K562 (cell line): ENCODE measurements at regions not wholly inside any gene's neighbourhood (a gene's known extent, or its start where the extent isn't known, plus 50 kb on each side); places are given as distances from the start of the nearest gene placed in this dataset.
A peak's percentile ranks its signal among the peaks of the same experiment; 100 is the strongest.

Source experiments
- ATAC-seq: fragments of 200-7000 bp; cut with Tn5 transposase; 3 replicates; pipeline ENCODE4 v1.9.1; 2020; ENCODE audit warnings: moderate library complexity
- BruUV-seq: library from RNA; stranded (reverse); fragments of 400-500 nt; replicated peaks from 2 replicates; lab custom pipeline; 2021; lab: Mats Ljungman, UMichigan
- CTCF ChIA-PET: fragments of 300-600 bp; formaldehyde crosslinking; extraction: SDS; loops from one replicate; lab custom pipeline; 2021; ENCODE audit warnings: low intra/inter-chr PET ratio; lab: Yijun Ruan, JAX
- POLR2A ChIA-PET: fragments of 300-600, 350-650 bp; sonication (Branson Sonifier 250); formaldehyde crosslinking; extraction: SDS; loops from one replicate; lab custom pipeline; 2021; ENCODE audit warnings: antibody characterized with exemption, inconsistent platforms; lab: Yijun Ruan, JAX
- DNase-seq, 4 experiments: peaks; one replicate each; pipeline versions ENCODE4 v3.0.0 to v3.0.0-alpha.2; 2011 to 2018; ENCODE audit warnings: low spot score in 3 of 4, mixed read lengths in 3 of 4; ENCODE audit errors: extremely low read depth in 1 of 4
- FAIRE-seq: peaks from 2 replicates; lab custom pipeline; 2011; peaks lifted over from hg19 to GRCh38; lab: Jason Lieb, UNC
- H2AFZ ChIP-seq: 2 replicates; pipeline ENCODE4 v1.6.0; 2011; ENCODE audit warnings: low read depth, low read length, control low read depth, inconsistent platforms
- H3K27ac ChIP-seq: fragments of 200-600 bp; 3 replicates; pipeline ENCODE4 v1.8.0; 2011; ENCODE audit warnings: low read depth, mild to moderate bottlenecking, control low read depth, inconsistent platforms, low read length, moderate library complexity, mixed read lengths; ENCODE audit errors: extremely low read depth
- H3K27me3 ChIP-seq, 2 experiments: fragments of 300-600 bp in 1 of 2; 2 replicates in 1 of 2; 3 replicates in 1 of 2; pipeline versions ENCODE4 v1.6.0 to v1.8.0; 2011; ENCODE audit warnings: inconsistent platforms in 2 of 2, low read length in 2 of 2, mild to moderate bottlenecking in 1 of 2, mixed read lengths in 1 of 2, moderate library complexity in 1 of 2; ENCODE audit not compliant: control insufficient read depth in 2 of 2, insufficient read depth in 2 of 2
- H3K36me3 ChIP-seq: fragments of 300-600 bp; 3 replicates; pipeline ENCODE4 v1.8.0; 2011; ENCODE audit warnings: mild to moderate bottlenecking, low read length, inconsistent platforms; ENCODE audit not compliant: control insufficient read depth, insufficient read depth
- H3K4me1 ChIP-seq, 2 experiments: fragments of 200-600 bp in 1 of 2; replicated peaks in 1 of 2; 2 replicates in 1 of 2; 3 replicates in 1 of 2; pipeline versions ENCODE4 v1.5.1 to v1.8.0; 2011; ENCODE audit warnings: inconsistent platforms in 2 of 2, low read length in 2 of 2, mild to moderate bottlenecking in 1 of 2, mixed read lengths in 1 of 2, moderate library complexity in 1 of 2; ENCODE audit not compliant: control insufficient read depth in 2 of 2, insufficient read depth in 2 of 2
- H3K4me2 ChIP-seq: 2 replicates; pipeline ENCODE4 v1.6.1; 2011; ENCODE audit warnings: low read length, control low read depth, inconsistent platforms, mixed read lengths; ENCODE audit not compliant: insufficient read depth
- H3K4me3 ChIP-seq: fragments of 200-600 bp; sonication (generic), shearing (Covaris generic); 2 replicates; pipeline ENCODE4 v1.5.1; 2016; ENCODE audit warnings: control low read depth, inconsistent platforms
- H3K79me2 ChIP-seq: fragments of 200-600 bp; 3 replicates; pipeline ENCODE4 v1.8.0; 2011; ENCODE audit warnings: low read length, inconsistent platforms; ENCODE audit not compliant: control insufficient read depth, insufficient read depth
- H3K9ac ChIP-seq, 2 experiments: 2 replicates each; pipeline versions ENCODE4 v1.6.0 to v1.6.1; 2011; ENCODE audit warnings: low read depth in 2 of 2, low read length in 2 of 2, control low read depth in 1 of 2, inconsistent platforms in 1 of 2, mild to moderate bottlenecking in 1 of 2, mixed read lengths in 1 of 2; ENCODE audit not compliant: insufficient read depth in 1 of 2
- H3K9me1 ChIP-seq: one replicate; pipeline ENCODE4 v1.6.0; 2011; ENCODE audit warnings: inconsistent platforms, mild to moderate bottlenecking, low read length, moderate library complexity; ENCODE audit not compliant: control insufficient read depth, insufficient read depth
- H3K9me3 ChIP-seq: replicated peaks from 2 replicates; pipeline ENCODE4 v1.5.1; 2011; ENCODE audit warnings: low read depth, low read length, inconsistent platforms; ENCODE audit not compliant: control insufficient read depth, insufficient read depth
- H4K20me1 ChIP-seq: replicated peaks from 2 replicates; pipeline ENCODE4 v1.6.1; 2011; ENCODE audit warnings: low read length, inconsistent platforms, mixed read lengths; ENCODE audit not compliant: control insufficient read depth, insufficient read depth
- FOXA3 ChIP-seq, 2 experiments: fragments of 450-650 bp in 1 of 2; sonication (generic) in 1 of 2; formaldehyde crosslinking; IDR thresholded peaks in 1 of 2; conservative IDR thresholded peaks in 1 of 2; 2 replicates each; pipeline versions ENCODE4 v1.4.0 to v1.8.0; 2020 to 2022; ENCODE audit warnings: mild to moderate bottlenecking in 2 of 2, missing genetic modification reagents in 1 of 2
- MECOM ChIP-seq: fragments of 250-450 bp; sonication (Bioruptor Pico); IDR thresholded peaks from 2 replicates; pipeline ENCODE4 v1.8.0; 2022; ENCODE audit warnings: inconsistent platforms
- NR4A1 ChIP-seq, 2 experiments: fragments of 250-450 bp in 1 of 2; fragments of 450-650 bp in 1 of 2; sonication (Bioruptor Pico) in 1 of 2; IDR thresholded peaks; 2 replicates each; pipeline versions ENCODE4 v1.4.0 to v1.6.1; 2016 to 2020; ENCODE audit warnings: mild to moderate bottlenecking in 2 of 2, missing compliant biosample characterization in 1 of 2, missing genetic modification characterization in 1 of 2, moderate library complexity in 1 of 2
- PRPF4 ChIP-seq: fragments of 200-400 bp; formaldehyde crosslinking; IDR thresholded peaks from one replicate; pipeline ENCODE4 v1.6.1; 2017; ENCODE audit warnings: low read length, low read depth, mild to moderate bottlenecking; ENCODE audit not compliant: insufficient read depth, poor library complexity, severe bottlenecking
- PTRF ChIP-seq: fragments of 450-650 bp; IDR thresholded peaks from 2 replicates; pipeline ENCODE4 v1.6.1; 2016; ENCODE audit warnings: mild to moderate bottlenecking, missing genetic modification characterization, missing compliant biosample characterization
- RBM15 ChIP-seq: fragments of 200-400 bp; formaldehyde crosslinking; IDR thresholded peaks from 2 replicates; pipeline ENCODE4 v1.6.1; 2018; ENCODE audit warnings: mild to moderate bottlenecking, low read length, moderate library complexity; ENCODE audit not compliant: insufficient read depth
- SNIP1 ChIP-seq: fragments of 450-650 bp; IDR thresholded peaks from 2 replicates; pipeline ENCODE4 v1.7.1; 2017; ENCODE audit warnings: low read depth, mild to moderate bottlenecking
- SRSF7 ChIP-seq: fragments of 200-400 bp; formaldehyde crosslinking; optimal IDR thresholded peaks from 2 replicates; pipeline ENCODE3; 2017; ENCODE audit warnings: mild to moderate bottlenecking, low read depth, low read length
- ZKSCAN8 ChIP-seq: fragments of 200-800 bp; sonication (Bioruptor generic); IDR thresholded peaks from 2 replicates; pipeline ENCODE4 v1.6.1; 2016; ENCODE audit warnings: missing genetic modification characterization, missing compliant biosample characterization
- ZNF212 ChIP-seq: fragments of 450-650 bp; formaldehyde crosslinking; IDR thresholded peaks from 2 replicates; pipeline ENCODE4 v1.4.0; 2020; ENCODE audit warnings: mild to moderate bottlenecking
- ZNF77 ChIP-seq: fragments of 250-450 bp; sonication (Bioruptor Pico); IDR thresholded peaks from 2 replicates; pipeline ENCODE4 v1.5.0; 2020
- ZNF780A ChIP-seq: fragments of 250-450 bp; sonication (Bioruptor Pico); IDR thresholded peaks from 2 replicates; pipeline ENCODE4 v1.5.0; 2021; ENCODE audit warnings: mild to moderate bottlenecking
- WGBS: fragments of 100-300 bp; shearing (Covaris generic); methylation state at CpG from one replicate; pipeline ENCODE4 v1.1.6; 2016; ENCODE audit warnings: low coverage, mixed read lengths; ENCODE audit not compliant: insufficient coverage; ENCODE audit errors: missing lambda C conversion rate; 5-methylcytosine and 5-hydroxymethylcytosine counted together
- in situ Hi-C: fragments of 300-500 bp; cut with MboI; formaldehyde crosslinking; loops from 4 replicates; pipeline ENCODE4 v1.15.0; 2018; ENCODE audit warnings: inconsistent platforms, mixed read lengths
- intact Hi-C: fragments of 100-400 bp; cut with micrococcal nuclease; formaldehyde crosslinking; loops from 2 replicates; pipeline ENCODE4 v1.14.2; 2022
- TF ChIP-seq, protein P1 (sequence below): fragments of 450-650 bp; IDR thresholded peaks from 2 replicates; pipeline ENCODE4 v1.6.1; 2017; ENCODE audit warnings: antibody characterized with exemption, mild to moderate bottlenecking
- TF ChIP-seq, protein P2 (sequence below): fragments of 450-650 bp; conservative IDR thresholded peaks from 2 replicates; pipeline ENCODE4 v1.6.1; 2016; ENCODE audit warnings: missing genetic modification characterization, low read depth, mild to moderate bottlenecking, missing compliant biosample characterization, moderate library complexity
- TF ChIP-seq, protein P3 (sequence below), 2 experiments: fragments of 450-650 bp in 1 of 2; sonication (generic) in 1 of 2; formaldehyde crosslinking in 1 of 2; IDR thresholded peaks in 1 of 2; conservative IDR thresholded peaks in 1 of 2; 2 replicates each; pipeline versions ENCODE4 v1.6.1 to v1.8.1; 2016 to 2023; ENCODE audit warnings: mild to moderate bottlenecking in 2 of 2, moderate library complexity in 2 of 2, inconsistent platforms in 1 of 2, missing genetic modification reagents in 1 of 2

DNA sequence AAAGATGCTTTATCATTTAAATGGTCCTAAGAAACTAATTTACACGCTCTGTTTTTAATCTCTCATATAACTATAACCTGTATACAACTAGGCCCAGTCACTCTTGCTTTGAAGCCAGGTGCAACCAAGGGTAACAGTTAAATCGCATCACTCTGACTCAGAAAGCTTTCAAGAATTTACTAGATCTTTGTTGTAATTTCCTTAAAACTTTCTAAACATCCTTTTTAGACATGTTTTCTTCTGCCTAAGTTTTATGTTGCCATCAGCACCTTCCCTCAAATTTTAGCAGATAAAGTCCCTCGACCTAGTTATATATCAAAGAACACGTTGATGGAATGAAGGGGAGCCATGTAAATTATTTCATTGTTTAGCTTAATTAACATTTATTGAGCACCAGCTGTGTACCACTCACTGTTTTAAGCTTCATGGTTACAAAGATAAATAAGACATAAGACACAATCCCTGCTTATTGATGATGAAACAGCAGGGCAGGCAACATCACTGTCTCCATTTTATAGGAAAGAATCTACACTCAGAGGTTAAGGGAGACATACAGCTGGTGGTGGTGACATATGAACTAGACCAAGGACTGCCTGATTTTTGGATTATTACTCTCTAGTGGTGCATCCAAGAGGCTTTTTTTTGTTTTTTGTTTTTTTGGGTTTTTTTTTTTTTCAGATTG lies 101.0 kb downstream of the CD200R1L start:
- H3K36me3 ChIP-seq: no peaks in the 10 kb centered on the region
- CTCF ChIA-PET: no interaction called here
- no peak overlapping the region for H2AFZ ChIP-seq
- in situ Hi-C loops (loop anchor here (25.0 kb wide), 1 partner anchor 542 kb away; no protein-coding TSS in a partner anchor), intact Hi-C loops (no loop called here)
- FAIRE-seq: no peak
- H4K20me1 ChIP-seq: no peaks in the 10 kb centered on the region
- H3K9me1 ChIP-seq: no peaks in the 10 kb centered on the region
- H3K4me2 ChIP-seq: no peak overlapping the region
- POLR2A ChIA-PET: interaction anchor here (0.8 kb wide), 1 partner anchor 10 kb away, joined by 4 read pairs; no protein-coding TSS in a partner anchor
- WGBS: 53% methylated on average over 4 of the region's 4 CpGs
- DNase-seq: no peak
- no peak overlapping the region for H3K27ac ChIP-seq
- no peak overlapping the region for H3K9ac ChIP-seq
- BruUV-seq: no TSS peak
- no peaks in the 10 kb centered on the region for H3K27me3 ChIP-seq
- H3K9me3 ChIP-seq: no peaks in the 10 kb centered on the region
- H3K4me1 ChIP-seq: peaks cover 0 to 14% of the 10 kb centered on the region in 2 experiments; a peak in 2 of 5 replicates
- H3K79me2 ChIP-seq: no peaks in the 10 kb centered on the region
- no peak for ATAC-seq
- H3K4me3 ChIP-seq: no peak overlapping the region
- TF ChIP-seq, protein P1, sequence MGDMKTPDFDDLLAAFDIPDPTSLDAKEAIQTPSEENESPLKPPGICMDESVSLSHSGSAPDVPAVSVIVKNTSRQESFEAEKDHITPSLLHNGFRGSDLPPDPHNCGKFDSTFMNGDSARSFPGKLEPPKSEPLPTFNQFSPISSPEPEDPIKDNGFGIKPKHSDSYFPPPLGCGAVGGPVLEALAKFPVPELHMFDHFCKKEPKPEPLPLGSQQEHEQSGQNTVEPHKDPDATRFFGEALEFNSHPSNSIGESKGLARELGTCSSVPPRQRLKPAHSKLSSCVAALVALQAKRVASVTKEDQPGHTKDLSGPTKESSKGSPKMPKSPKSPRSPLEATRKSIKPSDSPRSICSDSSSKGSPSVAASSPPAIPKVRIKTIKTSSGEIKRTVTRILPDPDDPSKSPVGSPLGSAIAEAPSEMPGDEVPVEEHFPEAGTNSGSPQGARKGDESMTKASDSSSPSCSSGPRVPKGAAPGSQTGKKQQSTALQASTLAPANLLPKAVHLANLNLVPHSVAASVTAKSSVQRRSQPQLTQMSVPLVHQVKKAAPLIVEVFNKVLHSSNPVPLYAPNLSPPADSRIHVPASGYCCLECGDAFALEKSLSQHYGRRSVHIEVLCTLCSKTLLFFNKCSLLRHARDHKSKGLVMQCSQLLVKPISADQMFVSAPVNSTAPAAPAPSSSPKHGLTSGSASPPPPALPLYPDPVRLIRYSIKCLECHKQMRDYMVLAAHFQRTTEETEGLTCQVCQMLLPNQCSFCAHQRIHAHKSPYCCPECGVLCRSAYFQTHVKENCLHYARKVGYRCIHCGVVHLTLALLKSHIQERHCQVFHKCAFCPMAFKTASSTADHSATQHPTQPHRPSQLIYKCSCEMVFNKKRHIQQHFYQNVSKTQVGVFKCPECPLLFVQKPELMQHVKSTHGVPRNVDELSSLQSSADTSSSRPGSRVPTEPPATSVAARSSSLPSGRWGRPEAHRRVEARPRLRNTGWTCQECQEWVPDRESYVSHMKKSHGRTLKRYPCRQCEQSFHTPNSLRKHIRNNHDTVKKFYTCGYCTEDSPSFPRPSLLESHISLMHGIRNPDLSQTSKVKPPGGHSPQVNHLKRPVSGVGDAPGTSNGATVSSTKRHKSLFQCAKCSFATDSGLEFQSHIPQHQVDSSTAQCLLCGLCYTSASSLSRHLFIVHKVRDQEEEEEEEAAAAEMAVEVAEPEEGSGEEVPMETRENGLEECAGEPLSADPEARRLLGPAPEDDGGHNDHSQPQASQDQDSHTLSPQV: 0 out of 2 replicates have a peak, but pooled peaks have one; percentile 24
- TF ChIP-seq ZNF77 (CRISPR knock-in tag) (no peak), PTRF (tag) (peak; percentile 75), SRSF7 (no peak), ZNF780A (no peak), ZNF212 (CRISPR knock-in tag) (no peak), NR4A1 (CRISPR knock-in tag; IDR thresholded peaks at IDR 0.05) (no peak), NR4A1 (tag; IDR thresholded peaks at IDR 0.05) (peak; percentile 71; the same call in 1 of the 2 replicates), PRPF4 (no peak), SNIP1 (no peak), FOXA3 (CRISPR knock-in tag; conservative IDR thresholded peaks at IDR 0.05 in 1 of 2, IDR thresholded peaks at IDR 0.05 in 1 of 2) (no peak), RBM15 (no peak), MECOM (CRISPR knock-in tag) (0 out of 2 replicates have a peak, but pooled peaks have one; percentile 33), ZKSCAN8 (CRISPR knock-in tag) (0 out of 2 replicates have a peak, but pooled peaks have one; percentile 44)
- TF ChIP-seq, protein P2, sequence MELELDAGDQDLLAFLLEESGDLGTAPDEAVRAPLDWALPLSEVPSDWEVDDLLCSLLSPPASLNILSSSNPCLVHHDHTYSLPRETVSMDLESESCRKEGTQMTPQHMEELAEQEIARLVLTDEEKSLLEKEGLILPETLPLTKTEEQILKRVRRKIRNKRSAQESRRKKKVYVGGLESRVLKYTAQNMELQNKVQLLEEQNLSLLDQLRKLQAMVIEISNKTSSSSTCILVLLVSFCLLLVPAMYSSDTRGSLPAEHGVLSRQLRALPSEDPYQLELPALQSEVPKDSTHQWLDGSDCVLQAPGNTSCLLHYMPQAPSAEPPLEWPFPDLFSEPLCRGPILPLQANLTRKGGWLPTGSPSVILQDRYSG (tag): peak; percentile 89
- TF ChIP-seq, protein P3, sequence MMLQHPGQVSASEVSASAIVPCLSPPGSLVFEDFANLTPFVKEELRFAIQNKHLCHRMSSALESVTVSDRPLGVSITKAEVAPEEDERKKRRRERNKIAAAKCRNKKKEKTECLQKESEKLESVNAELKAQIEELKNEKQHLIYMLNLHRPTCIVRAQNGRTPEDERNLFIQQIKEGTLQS (IDR thresholded peaks at IDR 0.05): peak; percentile 27; the same call in 1 of the 2 replicates
- TF ChIP-seq, protein P3 (CRISPR knock-in tag; conservative IDR thresholded peaks at IDR 0.05): no peak
